Inflammatory macrophage treated with lipopolysaccharide for 1 hour (primary cell): ENCODE measurements at regions not wholly inside any gene's neighbourhood (a gene's known extent, or its start where the extent isn't known, plus 50 kb on each side); places are given as distances from the start of the nearest gene placed in this dataset.

Experiments used
- DNase-seq, 2 donors: peaks; one replicate each; pipeline ENCODE4 v3.0.0-alpha.2; 2020 to 2022

- DNase-seq, result no peak
Observed at GRCh38 chr13:59340581-59340980, 823.1 kb downstream of the DIAPH3 start.

- no peak for DNase-seq
Observed at GRCh38 chr13:59342400-59342799, 821.3 kb downstream of the DIAPH3 start.

GRCh38 chr13:59343132-59343531 is 820.6 kb downstream of the DIAPH3 start:
- DNase-seq, result no peak

GRCh38 chr13:59343993-59344822 is 819.5 kb downstream of the DIAPH3 start:
- no peak for DNase-seq

GRCh38 chr13:59345311-59345710 is 818.4 kb downstream of the DIAPH3 start:
- no peak for DNase-seq

GRCh38 chr13:59346999-59347723 is 816.6 kb downstream of the DIAPH3 start:
- DNase-seq, result no peak

- DNase-seq, result no peak
Observed at GRCh38 chr13:59348617-59349016, 815.1 kb downstream of the DIAPH3 start.

DNA sequence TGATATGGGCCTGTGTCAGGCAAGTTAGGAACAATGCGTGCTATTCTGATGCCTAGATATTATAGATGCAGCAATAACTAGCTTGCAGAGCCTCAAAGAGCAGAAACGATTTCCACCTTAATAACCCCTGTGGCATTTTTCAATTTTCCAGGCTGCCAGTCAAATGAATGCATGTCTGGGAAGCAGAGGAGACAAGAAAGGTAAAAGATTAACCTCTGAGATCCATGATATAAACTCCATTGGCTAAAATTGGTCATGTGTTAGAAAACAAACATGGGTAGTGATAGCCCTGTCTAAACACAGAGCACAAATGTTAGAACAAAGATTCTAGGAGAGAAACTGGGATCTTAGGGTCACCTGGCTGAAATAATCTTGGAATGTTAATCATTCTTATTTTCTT is 811.1 kb downstream of the DIAPH3 start:
- no peak for DNase-seq

DNA sequence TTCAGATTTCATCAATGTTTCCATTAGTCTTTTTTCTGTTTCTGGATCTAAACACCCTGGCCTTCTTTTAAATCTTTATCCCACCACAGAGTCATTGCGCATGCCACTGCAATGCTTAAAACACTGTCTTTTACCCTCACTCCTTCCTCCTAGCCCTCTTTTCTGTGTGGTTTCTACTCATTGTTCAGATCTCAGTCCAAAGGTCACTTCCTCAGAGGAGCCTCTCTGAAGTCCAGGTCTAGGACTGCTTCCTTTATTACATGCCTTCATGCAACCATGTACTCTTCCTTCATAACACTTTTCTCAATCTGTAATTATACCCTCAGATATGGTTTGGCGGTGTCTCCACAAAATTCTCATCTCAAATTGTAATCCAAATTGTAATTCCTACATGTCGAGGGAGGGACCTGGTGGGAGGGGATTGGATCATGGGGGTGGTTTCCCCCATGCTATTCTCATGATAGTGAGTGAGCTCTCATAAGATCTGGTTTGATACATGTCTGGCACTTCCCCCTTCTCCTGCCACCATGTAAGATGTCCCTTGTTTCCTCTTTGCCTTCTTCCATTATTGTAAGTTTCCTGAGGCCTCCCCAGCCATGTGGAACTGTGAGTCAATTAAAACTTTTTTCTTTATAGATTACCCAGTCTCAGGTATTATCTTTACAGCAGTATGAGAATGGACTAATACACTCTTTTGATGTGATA is 808.9 kb downstream of the DIAPH3 start:
- DNase-seq, result peak; percentile 12 to 26

- DNase-seq, result peak in 1 of 2 donors; percentile 1
Observed at GRCh38 chr13:59356607-59357006, 807.1 kb downstream of the DIAPH3 start.

DNA sequence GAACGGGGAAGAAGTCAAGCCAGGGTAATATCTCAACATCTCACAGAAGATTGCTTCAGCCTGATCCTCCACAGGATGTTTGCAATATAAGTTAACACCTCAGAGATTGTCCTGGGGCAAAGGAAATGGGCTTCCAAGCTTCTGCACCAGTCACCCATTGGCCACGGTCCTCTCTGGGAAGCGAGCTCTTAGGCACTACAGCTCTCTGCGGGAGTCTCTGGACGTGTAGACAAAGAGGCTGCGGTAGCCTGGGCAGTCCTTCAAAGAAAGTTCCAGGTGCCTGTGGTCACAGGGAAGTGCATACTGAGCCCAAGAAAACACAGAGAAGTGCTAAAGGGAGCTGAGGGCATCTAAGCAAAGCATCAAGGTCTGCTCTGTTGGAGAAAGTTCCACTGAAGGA is 805.7 kb downstream of the DIAPH3 start:
- DNase-seq, result no peak

DNA sequence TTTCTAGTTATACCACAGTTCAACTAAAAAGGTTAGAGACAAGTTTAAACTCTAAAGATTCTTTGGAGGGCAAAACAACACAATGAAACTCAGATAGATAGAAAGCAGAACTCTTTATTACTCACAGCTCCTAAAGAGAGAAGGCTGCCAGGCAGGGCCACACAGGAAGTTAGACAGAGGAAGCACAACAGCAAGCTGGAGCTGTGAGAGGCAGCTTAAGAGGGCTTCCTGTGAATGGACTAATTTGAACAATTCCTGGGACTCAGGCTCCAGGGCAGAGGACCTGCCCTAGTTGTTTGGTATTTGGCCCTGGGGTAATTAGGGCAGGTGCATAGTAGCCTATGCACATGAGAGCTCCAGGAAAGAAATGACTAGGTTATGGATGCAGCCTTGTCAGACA is 803.6 kb downstream of the DIAPH3 start:
- peak; percentile 18 to 51 for DNase-seq

DNA sequence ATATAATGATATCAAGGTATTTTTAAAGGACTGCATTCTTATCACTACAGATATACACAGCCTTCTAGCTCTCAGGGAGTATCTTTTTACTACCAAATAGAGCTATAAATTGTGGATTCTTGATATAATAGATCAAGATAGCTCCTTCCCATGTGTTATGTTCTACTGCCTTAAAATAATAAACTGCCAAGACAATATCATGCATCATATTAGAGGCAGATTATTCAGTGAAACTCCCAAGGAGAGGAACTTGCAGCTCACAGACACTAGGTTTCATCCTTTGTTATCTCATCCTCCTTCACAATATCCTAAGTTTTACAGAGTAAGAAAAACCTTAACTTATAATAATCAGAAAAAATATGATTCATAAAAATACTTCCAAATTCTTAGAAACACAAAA is 802.8 kb downstream of the DIAPH3 start:
- no peak for DNase-seq

GRCh38 chr13:59363313-59363712 is 800.4 kb downstream of the DIAPH3 start:
- no peak for DNase-seq

- no peak for DNase-seq
Observed at GRCh38 chr13:59363947-59364346, 799.8 kb downstream of the DIAPH3 start.

GRCh38 chr13:59364641-59365085 is 799.1 kb downstream of the DIAPH3 start:
- DNase-seq, result no peak

DNA sequence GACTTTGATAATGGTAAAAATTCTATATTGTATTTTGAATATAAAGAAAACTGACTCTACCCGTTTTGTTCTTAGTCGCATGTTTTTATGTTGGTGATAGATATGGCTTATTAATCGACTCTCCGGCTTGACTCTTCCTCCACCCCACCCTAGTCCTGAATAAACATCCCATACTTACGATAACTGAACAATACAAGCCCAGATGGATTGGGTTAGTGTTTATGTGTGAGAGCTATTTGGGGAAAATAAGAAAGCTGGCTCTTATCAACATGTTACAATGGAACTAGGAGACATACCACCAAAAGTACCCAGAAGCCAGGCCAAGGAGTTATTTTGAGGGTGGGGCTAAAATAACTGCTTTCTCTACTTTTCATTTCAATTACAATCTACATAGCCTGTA is 796.3 kb downstream of the DIAPH3 start:
- no peak for DNase-seq

DNA sequence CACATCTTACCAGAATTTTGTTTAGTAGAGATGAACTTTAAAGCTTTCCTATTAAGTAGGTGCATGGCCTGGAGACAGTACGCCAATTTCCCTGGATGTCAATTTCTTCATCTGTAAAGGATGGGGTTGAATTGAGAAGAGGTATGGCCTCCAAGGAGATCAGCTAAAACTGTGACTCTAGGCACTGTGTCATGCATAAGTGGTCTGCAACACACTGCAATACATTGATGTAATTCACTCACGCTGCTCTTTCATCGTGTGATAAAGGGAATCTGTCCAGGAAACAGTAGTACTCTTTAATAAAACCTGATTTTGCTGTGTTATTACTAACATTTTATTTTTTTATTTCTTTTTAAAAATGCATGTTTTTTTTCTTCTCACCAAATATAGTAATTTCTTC is 795.8 kb downstream of the DIAPH3 start:
- DNase-seq, result no peak

- no peak for DNase-seq
Observed at GRCh38 chr13:59368693-59369092, 795.0 kb downstream of the DIAPH3 start.

GRCh38 chr13:59371229-59371628 is 792.5 kb downstream of the DIAPH3 start:
- no peak for DNase-seq

DNA sequence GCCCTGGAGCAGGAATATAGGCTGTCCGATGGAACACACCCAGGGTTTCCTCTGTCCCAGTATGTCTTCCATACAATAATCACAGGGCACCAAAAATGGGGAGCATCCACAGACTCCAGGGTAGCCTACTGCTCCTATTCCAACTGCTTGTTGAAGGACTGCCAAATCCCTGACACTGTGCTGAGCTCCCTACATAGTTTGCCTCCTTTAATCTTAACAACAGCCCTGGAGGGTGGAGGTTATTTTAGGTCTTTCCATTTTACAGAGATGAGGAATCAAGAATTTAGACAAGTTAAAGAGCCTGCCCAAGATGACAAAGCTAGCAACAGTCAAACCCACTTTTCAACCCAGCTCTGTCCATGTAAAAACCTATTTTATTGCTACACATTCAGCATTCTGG is 790.4 kb downstream of the DIAPH3 start:
- DNase-seq, result no peak

DNA sequence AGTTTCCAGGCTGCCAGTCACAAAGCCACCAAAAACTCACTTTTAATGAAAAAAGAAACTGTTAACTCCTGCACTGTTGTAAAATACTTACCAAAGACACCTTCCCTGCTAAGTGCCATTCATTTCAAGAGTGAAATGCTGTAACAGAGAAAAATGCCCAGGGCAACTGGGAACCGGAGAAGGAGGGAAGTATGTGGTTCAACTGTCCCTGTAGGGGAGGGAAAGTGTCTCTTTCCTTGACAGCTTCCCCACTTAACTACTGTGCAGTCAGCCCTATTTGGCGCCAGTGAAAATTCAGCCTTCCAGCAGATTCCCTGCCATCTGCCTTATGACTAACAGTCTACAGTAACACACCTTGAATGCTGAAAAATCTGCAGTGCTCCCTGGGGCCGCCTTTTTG is 789.0 kb downstream of the DIAPH3 start:
- no peak for DNase-seq

DNA sequence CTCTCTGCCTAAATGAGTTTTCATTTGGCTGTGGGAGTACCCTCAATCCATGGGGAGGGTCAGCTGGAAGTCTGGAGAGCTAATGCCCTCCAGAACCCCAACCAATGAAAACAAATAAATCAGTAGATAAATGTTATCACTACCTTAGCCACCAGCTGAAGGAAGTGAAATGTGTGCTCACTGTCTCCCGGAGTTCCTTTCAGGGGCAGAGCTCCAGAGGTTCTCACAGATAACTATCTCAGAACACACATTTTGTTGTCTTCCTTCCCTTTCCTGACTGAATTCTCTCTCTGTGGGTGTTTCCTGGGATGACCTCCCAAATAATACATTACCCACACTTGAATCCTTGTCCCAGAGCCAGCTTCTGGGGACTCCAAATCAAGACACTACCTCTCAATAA is 779.6 kb downstream of the DIAPH3 start:
- no peak for DNase-seq

GRCh38 chr13:59391696-59392095 is 772.0 kb downstream of the DIAPH3 start:
- peak; percentile 41 to 88 for DNase-seq
